Epithelial cell of esophagus (primary cell): ENCODE measurements at regions not wholly inside any gene's neighbourhood (a gene's known extent, or its start where the extent isn't known, plus 50 kb on each side); places are given as distances from the start of the nearest gene placed in this dataset.
"Not testable (repeated sequence)": the region's sequence is repeated elsewhere in the genome, so short reads cannot be mapped to it uniquely, and the experiment has no call there.

Experiments
- DNase-seq: peaks from one replicate; pipeline ENCODE4 v3.0.0; 2010; ENCODE audit warnings: low read depth
- H3K4me3 ChIP-seq: 2 replicates; pipeline ENCODE4 v1.5.1; 2011; ENCODE audit warnings: mild to moderate bottlenecking, low read length, control low read depth
- TF ChIP-seq, protein P1 (sequence below): IDR thresholded peaks from 2 replicates; pipeline ENCODE4 v1.5.1; 2011; ENCODE audit warnings: low read depth, mild to moderate bottlenecking, low read length, control low read depth, inconsistent platforms; ENCODE audit not compliant: insufficient read depth; ENCODE audit errors: missing control alignments

GRCh38 chrX:115702982-115703381, 142.0 kb downstream of the PLS3 start:
- no peak overlapping the region for H3K4me3 ChIP-seq
- TF ChIP-seq, protein P1, sequence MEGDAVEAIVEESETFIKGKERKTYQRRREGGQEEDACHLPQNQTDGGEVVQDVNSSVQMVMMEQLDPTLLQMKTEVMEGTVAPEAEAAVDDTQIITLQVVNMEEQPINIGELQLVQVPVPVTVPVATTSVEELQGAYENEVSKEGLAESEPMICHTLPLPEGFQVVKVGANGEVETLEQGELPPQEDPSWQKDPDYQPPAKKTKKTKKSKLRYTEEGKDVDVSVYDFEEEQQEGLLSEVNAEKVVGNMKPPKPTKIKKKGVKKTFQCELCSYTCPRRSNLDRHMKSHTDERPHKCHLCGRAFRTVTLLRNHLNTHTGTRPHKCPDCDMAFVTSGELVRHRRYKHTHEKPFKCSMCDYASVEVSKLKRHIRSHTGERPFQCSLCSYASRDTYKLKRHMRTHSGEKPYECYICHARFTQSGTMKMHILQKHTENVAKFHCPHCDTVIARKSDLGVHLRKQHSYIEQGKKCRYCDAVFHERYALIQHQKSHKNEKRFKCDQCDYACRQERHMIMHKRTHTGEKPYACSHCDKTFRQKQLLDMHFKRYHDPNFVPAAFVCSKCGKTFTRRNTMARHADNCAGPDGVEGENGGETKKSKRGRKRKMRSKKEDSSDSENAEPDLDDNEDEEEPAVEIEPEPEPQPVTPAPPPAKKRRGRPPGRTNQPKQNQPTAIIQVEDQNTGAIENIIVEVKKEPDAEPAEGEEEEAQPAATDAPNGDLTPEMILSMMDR: no peak
- no peak for DNase-seq

DNA sequence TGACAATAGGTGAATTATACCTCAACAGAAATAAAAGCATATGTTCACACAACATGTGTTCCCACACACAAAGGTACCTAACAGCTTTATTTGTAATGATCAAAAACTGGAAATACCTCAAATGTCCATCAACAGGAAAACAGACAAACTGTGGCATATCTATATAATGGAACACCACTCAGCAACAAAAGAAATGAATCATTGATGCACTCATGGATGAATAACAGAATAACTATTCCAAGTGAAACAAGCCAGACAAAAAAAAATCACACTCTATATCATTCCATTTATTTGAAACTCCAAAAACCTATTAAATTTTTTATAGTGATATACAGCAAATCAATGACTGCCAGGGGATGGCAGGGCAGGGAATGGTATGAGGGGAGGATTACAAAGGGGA, 148.1 kb downstream of the PLS3 start:
- no peak overlapping the region for H3K4me3 ChIP-seq
- peak; percentile 43 for DNase-seq
- TF ChIP-seq, protein P1: no peak

- H3K4me3 ChIP-seq: no peak overlapping the region
- TF ChIP-seq, protein P1: no peak
- DNase-seq: no peak
These were observed 151.5 kb downstream of the PLS3 start for GRCh38 chrX:115712484-115712883.

- DNase-seq: peak; percentile 68
- TF ChIP-seq, protein P1: no peak
- H3K4me3 ChIP-seq: no peak overlapping the region
These were observed 152.5 kb downstream of the PLS3 start for GRCh38 chrX:115713460-115713859.

DNA sequence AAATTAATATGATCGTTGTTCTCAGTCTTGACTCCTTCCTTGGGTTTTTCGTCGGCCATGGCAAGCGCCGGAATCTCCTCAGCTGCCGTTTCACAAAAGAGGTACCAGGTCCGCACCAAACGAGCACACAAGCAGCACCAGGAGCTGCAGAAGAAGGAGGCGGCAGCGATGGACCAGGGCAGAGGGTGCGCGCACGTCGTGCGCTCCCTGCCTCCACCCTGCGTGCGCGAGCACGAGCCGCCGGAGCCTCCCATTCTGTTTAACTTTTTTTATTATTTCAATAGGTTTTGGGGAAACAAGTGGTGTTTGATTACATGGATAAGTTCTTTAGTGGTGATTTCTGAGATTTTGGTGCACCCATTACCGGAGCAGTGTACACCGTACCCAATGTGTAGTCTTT, 158.2 kb downstream of the PLS3 start:
- TF ChIP-seq, protein P1: no peak
- H3K4me3 ChIP-seq: no peak overlapping the region
- no peak for DNase-seq

DNA sequence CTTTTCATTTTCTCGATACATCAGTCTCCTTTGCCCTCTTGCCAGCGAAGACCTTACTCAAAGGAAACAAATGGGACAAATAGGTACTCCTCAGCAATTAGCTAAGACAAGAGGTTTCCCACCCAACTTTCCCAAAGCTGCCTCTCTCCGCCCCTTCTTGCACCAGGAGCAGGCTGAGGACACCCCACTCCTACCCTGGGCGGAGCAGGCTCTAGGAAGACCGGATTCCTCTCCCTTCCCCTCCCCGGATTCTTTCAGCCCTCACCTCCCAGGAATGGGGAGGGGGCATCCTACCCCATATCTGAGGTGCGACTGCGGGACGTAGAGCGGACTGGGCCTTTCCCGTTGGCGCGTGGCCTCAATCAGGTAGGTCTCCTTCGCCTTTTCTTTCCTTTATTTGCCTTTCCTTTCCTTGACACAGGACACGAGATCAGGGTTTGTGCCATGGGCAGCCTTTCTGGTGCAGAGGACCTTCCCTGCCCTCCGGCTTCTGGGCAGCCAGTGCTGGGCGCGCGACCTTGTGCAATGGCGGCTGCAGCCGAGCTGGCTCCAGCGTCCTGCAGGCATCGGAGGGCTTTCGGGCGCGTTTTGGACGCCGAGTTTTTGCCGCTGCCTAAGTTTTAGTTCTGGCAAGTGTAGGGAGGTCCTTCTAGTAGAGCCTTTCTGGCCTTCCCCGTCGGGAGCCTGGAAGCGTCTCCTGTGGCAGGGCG, 161.9 kb downstream of the PLS3 start:
- DNase-seq, H3K4me3 ChIP-seq: not testable (repeated sequence)

DNA sequence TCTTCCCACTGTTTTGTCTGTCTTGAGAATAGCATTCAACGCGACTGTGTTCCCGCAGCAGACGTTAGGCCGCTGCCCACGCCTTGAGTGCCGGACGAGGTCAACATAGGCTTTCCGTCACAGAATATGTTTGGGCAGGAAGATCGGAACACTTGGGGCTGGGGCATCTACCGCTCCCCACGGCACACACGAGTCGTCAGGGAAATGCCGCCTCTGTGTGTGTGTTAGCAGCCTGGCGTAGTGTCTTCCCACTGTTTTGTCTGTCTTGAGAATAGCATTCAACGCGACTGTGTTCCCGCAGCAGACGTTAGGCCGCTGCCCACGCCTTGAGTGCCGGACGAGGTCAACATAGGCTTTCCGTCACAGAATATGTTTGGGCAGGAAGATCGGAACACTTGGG, 164.4 kb downstream of the PLS3 start:
- not testable (repeated sequence) for DNase-seq, H3K4me3 ChIP-seq

DNA sequence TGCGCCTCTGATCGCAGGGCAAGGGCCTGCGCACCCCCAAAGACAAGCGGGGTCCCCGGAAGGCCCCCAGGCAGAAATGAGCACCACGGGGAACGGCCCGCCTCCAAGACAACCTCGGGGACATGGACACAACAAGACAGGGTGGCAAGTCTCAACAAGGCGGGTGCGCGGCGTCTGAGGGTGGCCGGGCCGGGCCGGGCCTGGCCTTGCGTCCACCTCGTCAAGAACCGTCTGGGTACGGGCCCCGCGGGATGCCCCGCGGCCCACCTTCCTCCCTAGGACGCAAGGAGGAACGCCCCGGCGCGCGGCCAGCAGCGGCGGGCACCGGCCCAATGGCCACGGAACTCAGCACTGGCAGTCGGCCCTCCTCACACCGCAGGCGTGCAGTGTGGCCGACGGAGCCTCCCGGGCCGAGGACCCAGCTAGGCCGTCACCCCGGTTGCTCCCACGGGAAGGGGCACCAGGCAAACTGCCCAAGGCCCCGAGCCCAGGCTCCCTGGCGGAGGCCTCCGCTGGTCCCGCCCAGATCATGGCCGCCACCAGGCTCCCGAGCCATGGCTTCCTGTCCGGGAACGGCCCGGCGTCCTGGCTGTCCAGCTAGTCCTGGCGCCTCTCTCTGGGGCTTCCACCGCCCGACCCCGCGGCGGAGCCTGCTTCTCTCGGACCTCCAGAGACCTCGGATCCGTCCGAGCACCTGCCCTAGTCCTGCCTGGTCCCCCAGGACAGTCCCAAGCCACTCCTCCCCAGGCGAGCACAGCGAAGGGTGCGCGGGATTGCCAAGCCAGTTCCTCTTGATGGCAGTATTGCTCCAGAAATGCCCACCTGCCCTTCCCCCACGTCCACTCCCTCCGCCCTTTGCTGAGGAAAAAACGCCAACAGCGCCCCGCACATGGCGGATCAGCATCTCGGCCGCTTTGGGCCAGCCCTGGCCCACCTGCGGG, 167.1 kb downstream of the PLS3 start:
- not testable (repeated sequence) for DNase-seq, H3K4me3 ChIP-seq

- not testable (repeated sequence) for DNase-seq, H3K4me3 ChIP-seq
These were observed 171.6 kb downstream of the PLS3 start for GRCh38 chrX:115732530-115732929.

DNA sequence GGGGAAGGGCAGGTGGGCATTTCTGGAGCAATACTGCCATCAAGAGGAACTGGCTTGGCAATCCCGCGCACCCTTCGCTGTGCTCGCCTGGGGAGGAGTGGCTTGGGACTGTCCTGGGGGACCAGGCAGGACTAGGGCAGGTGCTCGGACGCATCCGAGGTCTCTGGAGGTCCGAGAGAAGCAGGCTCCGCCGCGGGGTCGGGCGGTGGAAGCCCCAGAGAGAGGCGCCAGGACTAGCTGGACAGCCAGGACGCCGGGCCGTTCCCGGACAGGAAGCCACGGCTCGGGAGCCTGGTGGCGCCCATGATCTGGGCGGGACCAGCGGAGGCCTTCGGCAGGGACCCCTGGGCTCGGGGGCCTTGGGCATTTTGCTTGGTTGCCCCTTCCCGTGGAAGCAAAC, 174.3 kb downstream of the PLS3 start:
- not testable (repeated sequence) for DNase-seq, H3K4me3 ChIP-seq
